HepG2 (cell line): ENCODE measurements at regions not wholly inside any gene's neighbourhood (a gene's known extent, or its start where the extent isn't known, plus 50 kb on each side); places are given as distances from the start of the nearest gene placed in this dataset.

ENCODE experiments used
- ATAC-seq: fragments of 200-7000 bp; cut with Tn5 transposase; 3 replicates; pipeline ENCODE4 v1.9.1; 2020; ENCODE audit warnings: mild to moderate bottlenecking, moderate library complexity
- BruUV-seq: library from RNA; stranded (reverse); fragments of 400-500 nt; replicated peaks from 2 replicates; lab custom pipeline; 2021; lab: Mats Ljungman, UMichigan
- CTCF ChIA-PET: fragments of 300-600 bp; formaldehyde crosslinking; extraction: SDS; loops from one replicate; lab custom pipeline; 2021; ENCODE audit warnings: low total read pairs, inconsistent platforms, low intra/inter-chr PET ratio; lab: Yijun Ruan, JAX
- POLR2A ChIA-PET: fragments of 350-600 bp; sonication (Branson Sonifier 250); formaldehyde crosslinking; loops from one replicate; lab custom pipeline; 2020; ENCODE audit warnings: antibody characterized with exemption, inconsistent platforms; lab: Yijun Ruan, JAX
- DNase-seq: peaks from one replicate; pipeline ENCODE4 v3.0.0-alpha.2; 2015; ENCODE audit warnings: low spot score
- FAIRE-seq: peaks from 3 replicates; lab custom pipeline; 2011; peaks lifted over from hg19 to GRCh38; lab: Jason Lieb, UNC
- H2AFZ ChIP-seq: one replicate; pipeline ENCODE4 v1.6.1; 2011; ENCODE audit warnings: low read length, inconsistent platforms
- H3K27ac ChIP-seq: fragments of 300-600 bp; 3 replicates; pipeline ENCODE4 v1.8.0; 2011; ENCODE audit warnings: mixed run types, mild to moderate bottlenecking, mixed read lengths, low read length, inconsistent platforms; ENCODE audit not compliant: insufficient read depth; ENCODE audit errors: extremely low read length
- H3K27me3 ChIP-seq, 2 experiments: fragments of 200-600 bp in 1 of 2; 2 replicates in 1 of 2; 3 replicates in 1 of 2; pipeline versions ENCODE4 v1.6.0 to v1.8.0; 2011; ENCODE audit warnings: low read length in 2 of 2, mild to moderate bottlenecking in 2 of 2, moderate library complexity in 2 of 2, inconsistent platforms in 1 of 2; ENCODE audit not compliant: insufficient read depth in 2 of 2, control insufficient read depth in 1 of 2
- H3K36me3 ChIP-seq, 2 experiments: fragments of 200-600 bp in 1 of 2; replicated peaks in 1 of 2; 2 replicates in 1 of 2; 3 replicates in 1 of 2; pipeline versions ENCODE4 v1.5.1 to v1.8.0; 2011; ENCODE audit warnings: low read length in 2 of 2, inconsistent platforms in 1 of 2; ENCODE audit not compliant: insufficient read depth in 2 of 2, control insufficient read depth in 1 of 2
- H3K4me1 ChIP-seq: 2 replicates; pipeline ENCODE4 v1.5.1; 2012; ENCODE audit warnings: low read length, inconsistent platforms; ENCODE audit not compliant: insufficient read depth
- H3K4me2 ChIP-seq: 2 replicates; pipeline ENCODE4 v1.6.0; 2011; ENCODE audit warnings: low read depth, low read length, inconsistent platforms
- H3K4me3 ChIP-seq, 3 experiments: fragments of 200-600 bp in 1 of 3; sonication (generic), shearing (Covaris generic) in 1 of 3; replicated peaks in 1 of 3; 2 replicates each; pipeline ENCODE4 v1.5.1; 2011 to 2016; ENCODE audit warnings: low read length in 3 of 3, inconsistent platforms in 2 of 3, low read depth in 2 of 3, mild to moderate bottlenecking in 2 of 3, control low read depth in 1 of 3, mixed read lengths in 1 of 3; ENCODE audit not compliant: insufficient read depth in 1 of 3
- H3K79me2 ChIP-seq: one replicate; pipeline ENCODE4 v1.6.1; 2011; ENCODE audit warnings: low read length, inconsistent platforms; ENCODE audit not compliant: insufficient read depth
- H3K9ac ChIP-seq: 2 replicates; pipeline ENCODE4 v1.6.0; 2011; ENCODE audit warnings: mild to moderate bottlenecking, low read depth, low read length, inconsistent platforms; ENCODE audit not compliant: insufficient read depth
- H3K9me3 ChIP-seq: 2 replicates; pipeline ENCODE4 v1.5.1; 2012; ENCODE audit warnings: mild to moderate bottlenecking, low read length
- H4K20me1 ChIP-seq: 2 replicates; pipeline ENCODE4 v1.6.0; 2011; ENCODE audit warnings: inconsistent platforms, mild to moderate bottlenecking, low read length, moderate library complexity; ENCODE audit not compliant: insufficient read depth
- ATF2 ChIP-seq: sonication (generic); formaldehyde crosslinking; IDR thresholded peaks from 2 replicates; pipeline ENCODE4 v1.4.0; 2020; ENCODE audit warnings: missing genetic modification reagents
- CCAR2 ChIP-seq: fragments of 200-400 bp; formaldehyde crosslinking; optimal IDR thresholded peaks from 2 replicates; pipeline ENCODE3; 2018; ENCODE audit warnings: low read depth, mild to moderate bottlenecking, low read length, moderate library complexity
- E2F2 ChIP-seq: sonication (generic); formaldehyde crosslinking; IDR thresholded peaks from 2 replicates; pipeline ENCODE4 v1.4.0; 2020; ENCODE audit warnings: missing genetic modification reagents, borderline replicate concordance
- ESRRA ChIP-seq: sonication (generic); formaldehyde crosslinking; IDR thresholded peaks from 2 replicates; pipeline ENCODE4 v1.5.1; 2020; ENCODE audit warnings: mild to moderate bottlenecking, low read depth, missing genetic modification reagents
- ETS1 ChIP-seq: sonication (generic); formaldehyde crosslinking; IDR thresholded peaks from 2 replicates; pipeline ENCODE4 v1.4.0; 2020; ENCODE audit warnings: missing genetic modification reagents
- HNRNPUL1 ChIP-seq: fragments of 200-400 bp; formaldehyde crosslinking; IDR thresholded peaks from 2 replicates; pipeline ENCODE4 v1.6.1; 2017; ENCODE audit warnings: low read depth, mild to moderate bottlenecking, low read length, moderate library complexity
- TCF7 ChIP-seq: sonication (generic); IDR thresholded peaks from 2 replicates; pipeline ENCODE4 v1.6.1; 2016; ENCODE audit warnings: antibody characterized with exemption, low read depth
- ZBTB39 ChIP-seq: sonication (generic); formaldehyde crosslinking; IDR thresholded peaks from 2 replicates; pipeline ENCODE4 v1.5.0; 2020; ENCODE audit warnings: missing genetic modification reagents
- ZNF12 ChIP-seq: sonication (generic); formaldehyde crosslinking; IDR thresholded peaks from 2 replicates; pipeline ENCODE4 v1.5.0; 2020; ENCODE audit warnings: missing genetic modification reagents
- ZNF234 ChIP-seq: sonication (generic); formaldehyde crosslinking; conservative IDR thresholded peaks from 2 replicates; pipeline ENCODE4 v1.5.1; 2020; ENCODE audit warnings: mild to moderate bottlenecking, missing genetic modification reagents
- ZNF292 ChIP-seq: sonication (generic); formaldehyde crosslinking; IDR thresholded peaks from 2 replicates; pipeline ENCODE4 v1.8.1; 2022; ENCODE audit warnings: mild to moderate bottlenecking, low read depth, missing genetic modification reagents, borderline replicate concordance
- ZNF549 ChIP-seq: sonication (generic); formaldehyde crosslinking; IDR thresholded peaks from 2 replicates; pipeline ENCODE4 v1.5.0; 2020; ENCODE audit warnings: missing genetic modification reagents
- ZNF564 ChIP-seq: sonication (generic); formaldehyde crosslinking; IDR thresholded peaks from 2 replicates; pipeline ENCODE4 v1.8.1; 2023; ENCODE audit warnings: mild to moderate bottlenecking, missing genetic modification reagents
- ZNF576 ChIP-seq: sonication (generic); formaldehyde crosslinking; IDR thresholded peaks from 2 replicates; pipeline ENCODE4 v1.4.0; 2020; ENCODE audit warnings: mild to moderate bottlenecking, missing genetic modification reagents
- ZNF678 ChIP-seq: sonication (generic); formaldehyde crosslinking; IDR thresholded peaks from 2 replicates; pipeline ENCODE4 v1.4.0; 2020; ENCODE audit warnings: mild to moderate bottlenecking, missing genetic modification reagents
- ZNF737 ChIP-seq: sonication (generic); formaldehyde crosslinking; IDR thresholded peaks from 2 replicates; pipeline ENCODE4 v1.5.0; 2020; ENCODE audit warnings: missing genetic modification reagents, mild to moderate bottlenecking, borderline replicate concordance
- WGBS: methylation state at CpG from one replicate; pipeline ENCODE4 v1.1.6; 2017; ENCODE audit warnings: low lambda C conversion rate; 5-methylcytosine and 5-hydroxymethylcytosine counted together
- in situ Hi-C: cut with HindIII; loops from 2 replicates; pipeline ENCODE4 v1.10.0; 2017; ENCODE audit warnings: low pct_unique_long_range_greater_than_20kb; ENCODE audit not compliant: extremely low pct_ligation_motif_present
- intact Hi-C: fragments of 100-400 bp; cut with micrococcal nuclease; formaldehyde crosslinking; loops from one replicate; pipeline ENCODE4 v1.10.0; 2022; ENCODE audit not compliant: unreplicated experiment

GRCh38 chr3:18838758-18839157 lies 309.6 kb upstream of the KCNH8 start:
- intact Hi-C loops (no loop called here), in situ Hi-C loops (no loop called here)
- Histone ChIP-seq H3K27me3 (no peaks in the 10 kb centered on the region), H2AFZ (no peak overlapping the region), H3K9me3 (no peaks in the 10 kb centered on the region), H3K27ac (no peak overlapping the region), H3K4me3 (no peak overlapping the region), H3K4me2 (no peak overlapping the region), H3K4me1 (no peaks in the 10 kb centered on the region), H3K36me3 (no peaks in the 10 kb centered on the region), H3K9ac (no peak overlapping the region), H3K79me2 (no peaks in the 10 kb centered on the region), H4K20me1 (no peaks in the 10 kb centered on the region)
- ChIA-PET CTCF (no interaction called here), POLR2A (no interaction called here)
- TF ChIP-seq HNRNPUL1, result no peak
- no peak for TF ChIP-seq ATF2 (CRISPR knock-in tag)
- TF ChIP-seq TCF7, result no peak
- TF ChIP-seq E2F2 (CRISPR knock-in tag), result no peak
- no peak for TF ChIP-seq ZNF234 (CRISPR knock-in tag)
- TF ChIP-seq ZNF549 (CRISPR knock-in tag), result no peak
- TF ChIP-seq ZNF12 (CRISPR knock-in tag), result no peak
- TF ChIP-seq ZNF737 (CRISPR knock-in tag), result no peak
- TF ChIP-seq ETS1 (CRISPR knock-in tag), result no peak
- TF ChIP-seq ZNF564 (CRISPR knock-in tag), result no peak
- no peak for TF ChIP-seq ZNF678 (CRISPR knock-in tag)
- no peak for TF ChIP-seq ESRRA (CRISPR knock-in tag)
- TF ChIP-seq ZNF576 (CRISPR knock-in tag), result no peak
- TF ChIP-seq CCAR2, result no peak
- no peak for TF ChIP-seq ZBTB39 (CRISPR knock-in tag)
- no peak for TF ChIP-seq ZNF292 (CRISPR knock-in tag)
- WGBS, result 0% methylated on average over 1 of the region's 1 CpG
- no peak for DNase-seq
- FAIRE-seq, result no peak
- no peak for ATAC-seq
- no TSS peak for BruUV-seq
